Activated CD4-positive, alpha-beta T cell treated with anti-CD3 and anti-CD28 coated beads, Interleukin-2, amount 10 ng/mL, durations not matched to agents 24 days and 14 days (primary cell): ENCODE measurements at regions not wholly inside any gene's neighbourhood (a gene's known extent, or its start where the extent isn't known, plus 50 kb on each side); places are given as distances from the start of the nearest gene placed in this dataset.

Experiments used
- DNase-seq: peaks from one replicate; pipeline ENCODE4 v3.0.0; 2022
- H3K27ac Mint-ChIP-seq: one replicate; pipeline ENCODE4 v1.8.0; 2022; ENCODE audit warnings: mild to moderate bottlenecking, mixed read lengths
- H3K27me3 Mint-ChIP-seq: one replicate; pipeline ENCODE4 v1.8.0; 2022; ENCODE audit warnings: mixed read lengths
- H3K36me3 Mint-ChIP-seq: one replicate; pipeline ENCODE4 v1.8.0; 2022; ENCODE audit warnings: low read depth, mild to moderate bottlenecking, mixed read lengths
- H3K4me1 Mint-ChIP-seq: one replicate; pipeline ENCODE4 v1.8.0; 2021; ENCODE audit warnings: mixed read lengths
- H3K4me3 Mint-ChIP-seq: one replicate; pipeline ENCODE4 v1.8.0; 2022; ENCODE audit warnings: mild to moderate bottlenecking, moderate library complexity, mixed read lengths
- H3K9me3 Mint-ChIP-seq: one replicate; pipeline ENCODE4 v1.8.0; 2021; ENCODE audit warnings: mixed read lengths
- intact Hi-C: fragments of 100-400 bp; cut with micrococcal nuclease; formaldehyde crosslinking; loops from one replicate; pipeline ENCODE4 v1.15.1; 2023

DNA sequence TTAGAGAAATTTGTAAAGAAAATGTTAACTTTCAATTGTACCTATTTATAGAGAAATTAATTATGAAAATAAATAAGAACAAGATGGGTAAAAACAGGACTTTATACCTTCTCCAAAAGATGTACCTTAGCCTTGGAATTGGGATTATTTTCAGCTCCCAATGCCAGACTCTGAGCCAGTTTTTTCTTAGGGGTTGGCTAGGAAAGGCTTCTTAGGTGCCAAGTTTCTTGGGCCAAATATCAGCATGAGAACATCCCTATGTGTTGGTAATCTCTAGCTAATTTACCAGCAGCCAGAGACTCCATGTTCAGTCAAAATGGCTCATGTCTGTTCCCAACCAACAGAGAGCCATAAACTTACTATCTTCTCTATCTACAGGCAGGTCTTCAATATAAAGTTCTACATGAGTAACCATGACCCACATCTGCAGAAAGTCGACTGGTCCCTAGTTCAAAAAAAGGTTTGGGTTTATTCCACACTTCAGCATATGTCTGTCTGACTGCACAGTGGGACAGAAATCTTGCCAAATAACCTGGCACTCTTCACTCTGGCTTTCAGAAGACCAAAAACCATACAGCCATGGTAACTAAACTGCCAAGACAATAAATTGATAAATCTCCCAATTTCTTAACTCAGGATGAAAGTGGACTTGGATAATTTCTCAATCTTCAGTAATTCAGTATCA is 380.5 kb upstream of the RASGEF1B start:
- intact Hi-C loops = no loop called here
- DNase-seq = no peak
- Mint-ChIP-seq H3K36me3 (no peaks in the 10 kb centered on the region), H3K4me1 (peaks cover 6% of the 10 kb centered on the region), H3K27ac (no peak overlapping the region), H3K9me3 (peaks cover 9% of the 10 kb centered on the region), H3K4me3 (no peak overlapping the region), H3K27me3 (no peaks in the 10 kb centered on the region)

DNA sequence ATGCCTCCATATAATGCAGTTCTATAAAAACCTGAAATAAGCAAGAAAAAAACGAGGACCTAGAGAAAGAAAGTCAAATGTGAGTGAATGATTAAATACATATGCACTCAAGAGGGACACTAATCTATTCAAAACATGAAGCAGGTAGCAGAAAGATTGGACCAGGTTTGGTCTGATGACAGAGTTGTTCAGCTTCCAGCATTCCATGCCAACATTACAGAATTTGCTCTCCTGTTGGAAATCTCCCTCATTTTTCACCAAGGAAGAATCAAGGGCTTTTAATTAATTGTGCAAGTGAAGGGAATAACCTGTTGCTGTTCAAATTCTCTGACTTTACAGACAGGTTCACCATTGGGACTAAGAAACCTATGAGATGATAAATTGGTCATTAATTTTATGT is 379.0 kb upstream of the RASGEF1B start:
- Mint-ChIP-seq H3K4me1 (peaks cover 6% of the 10 kb centered on the region), H3K9me3 (peaks cover 9% of the 10 kb centered on the region), H3K36me3 (no peaks in the 10 kb centered on the region), H3K27me3 (no peaks in the 10 kb centered on the region), H3K27ac (no peak overlapping the region), H3K4me3 (no peak overlapping the region)
- no peak for DNase-seq
- intact Hi-C loops = no loop called here

DNA sequence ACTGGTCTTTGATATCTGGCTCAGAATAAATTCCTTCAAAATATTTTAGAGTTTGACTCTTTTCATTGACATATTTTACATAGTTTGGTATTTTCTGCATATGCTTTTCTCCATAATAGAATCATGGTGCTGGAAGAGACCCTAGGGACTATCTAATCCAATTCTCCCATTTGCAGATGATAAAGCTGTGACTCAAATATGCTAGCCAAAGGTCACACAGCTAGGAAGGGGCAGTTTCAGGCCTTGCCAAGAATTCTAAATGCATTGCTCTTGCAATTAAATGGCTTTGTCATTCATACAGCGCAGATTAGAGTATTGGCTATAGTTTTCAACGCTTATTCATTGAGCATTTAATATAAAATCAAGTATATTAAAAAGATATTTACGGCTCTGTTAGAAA is 374.1 kb upstream of the RASGEF1B start:
- H3K4me3 Mint-ChIP-seq = no peak overlapping the region
- H3K27ac Mint-ChIP-seq = no peak overlapping the region
- no peaks in the 10 kb centered on the region for H3K4me1 Mint-ChIP-seq
- intact Hi-C loops = loop anchor here (2.0 to 10.0 kb wide), 2 partner anchors 17 to 359 kb away; no protein-coding TSS in a partner anchor
- no peaks in the 10 kb centered on the region for H3K9me3 Mint-ChIP-seq
- H3K36me3 Mint-ChIP-seq = no peaks in the 10 kb centered on the region
- no peaks in the 10 kb centered on the region for H3K27me3 Mint-ChIP-seq
- no peak for DNase-seq

DNA sequence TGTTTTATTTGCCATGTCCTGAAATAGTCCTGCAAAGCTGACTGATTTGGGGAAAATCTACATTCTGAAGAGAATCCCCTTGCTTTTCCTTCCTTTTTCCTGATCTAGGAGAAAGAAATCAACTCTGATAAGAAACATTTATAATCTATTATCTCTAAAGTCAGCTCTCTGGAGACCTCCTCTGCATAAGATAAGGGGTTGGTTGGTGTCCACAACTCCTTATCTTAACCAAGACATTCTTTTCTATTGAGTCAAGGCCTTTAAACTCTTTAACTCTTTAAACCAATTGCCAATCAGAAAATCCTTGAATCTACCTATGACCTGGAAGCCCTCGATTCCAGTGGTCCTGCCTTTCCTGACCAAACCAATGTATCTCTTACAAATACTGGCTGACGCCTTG is 373.6 kb upstream of the RASGEF1B start:
- Mint-ChIP-seq H3K27ac (no peak overlapping the region), H3K9me3 (no peaks in the 10 kb centered on the region), H3K4me1 (no peaks in the 10 kb centered on the region), H3K36me3 (no peaks in the 10 kb centered on the region), H3K27me3 (no peaks in the 10 kb centered on the region), H3K4me3 (no peak overlapping the region)
- intact Hi-C loops = loop anchor here (2.0 to 10.0 kb wide), 2 partner anchors 16 to 360 kb away; no protein-coding TSS in a partner anchor
- DNase-seq = no peak

DNA sequence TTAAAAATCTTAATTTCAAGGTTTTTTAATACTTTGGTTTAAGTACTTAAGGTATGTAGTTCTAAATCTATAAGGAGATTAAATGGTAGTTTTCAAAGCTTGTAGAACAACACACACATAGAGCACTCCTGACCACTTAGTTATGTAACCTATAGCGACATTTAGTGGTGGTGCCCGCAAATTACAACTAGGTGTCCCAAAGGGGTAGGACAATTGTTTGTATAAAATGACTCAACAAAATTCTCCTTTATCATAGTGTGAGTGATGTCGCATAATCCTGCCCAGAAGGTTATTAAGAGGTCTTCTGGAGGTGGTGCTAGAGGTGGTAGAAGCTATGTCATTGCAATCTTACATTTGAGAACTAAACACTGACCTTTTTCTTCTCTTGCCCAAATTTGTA is 373.0 kb upstream of the RASGEF1B start:
- Mint-ChIP-seq H3K27ac (no peak overlapping the region), H3K27me3 (no peaks in the 10 kb centered on the region), H3K36me3 (no peaks in the 10 kb centered on the region), H3K4me1 (peaks cover 4% of the 10 kb centered on the region), H3K9me3 (no peaks in the 10 kb centered on the region), H3K4me3 (no peak overlapping the region)
- peak; percentile 90 for DNase-seq
- intact Hi-C loops = loop anchor here (1.0 to 10.0 kb wide), 8 partner anchors 16 to 438 kb away; partner anchors contain the start of gene RASGEF1B

DNA sequence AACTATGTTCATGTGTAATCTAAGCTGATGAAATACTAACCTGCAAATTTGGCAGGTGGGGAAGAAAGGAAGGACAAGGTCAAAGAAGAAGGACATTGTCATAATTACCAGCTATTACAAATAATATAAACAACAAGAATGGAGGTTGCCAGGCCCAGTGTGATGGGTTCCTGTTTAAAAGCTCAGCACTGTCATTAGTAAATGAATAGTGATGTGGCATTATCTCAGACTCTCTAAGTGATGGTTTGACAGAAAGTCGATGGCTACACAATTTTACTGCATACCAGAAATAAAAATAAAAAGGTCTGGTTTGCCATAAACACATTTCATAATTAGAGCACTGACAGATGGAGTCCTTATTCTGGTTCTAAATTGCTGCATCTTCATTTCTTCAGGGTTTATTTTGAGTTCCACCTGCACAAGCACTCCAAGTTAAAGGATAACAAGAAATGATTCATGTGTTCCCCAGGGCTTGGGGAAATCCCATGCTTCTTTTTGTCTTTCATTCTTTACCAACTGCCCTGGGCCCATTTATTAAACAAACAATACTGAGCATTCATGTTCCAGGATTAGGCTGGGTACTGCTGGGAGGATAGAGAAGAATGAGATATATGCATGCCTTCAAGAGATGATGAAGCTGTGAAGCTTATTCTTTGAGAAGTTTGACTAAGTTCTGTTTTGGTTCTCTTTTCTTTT is 367.8 kb upstream of the RASGEF1B start:
- no peak for DNase-seq
- Mint-ChIP-seq H3K27me3 (no peaks in the 10 kb centered on the region), H3K9me3 (no peaks in the 10 kb centered on the region), H3K4me3 (no peak overlapping the region), H3K27ac (no peak overlapping the region), H3K36me3 (no peaks in the 10 kb centered on the region), H3K4me1 (peaks cover 6% of the 10 kb centered on the region)
- intact Hi-C loops = loop anchor here (5.0 to 10.0 kb wide), 4 partner anchors 112 to 365 kb away; no protein-coding TSS in a partner anchor

DNA sequence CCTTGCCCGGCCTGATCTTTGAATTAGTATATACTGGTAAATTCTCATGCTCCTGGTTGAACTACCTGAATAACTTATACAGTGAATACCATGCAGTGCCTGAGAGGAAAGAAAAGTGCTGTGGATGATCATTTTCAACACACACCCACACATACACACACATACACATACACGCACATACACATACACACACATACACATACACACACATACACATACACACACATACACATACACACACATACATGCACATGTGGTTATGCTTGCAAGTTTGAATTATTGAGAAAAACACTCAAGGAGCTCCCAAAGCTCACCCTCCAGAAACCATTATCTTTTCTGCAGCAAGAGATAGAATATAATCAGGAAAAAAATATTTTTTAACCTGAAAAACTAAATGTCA is 366.9 kb upstream of the RASGEF1B start:
- H3K27ac Mint-ChIP-seq = no peak overlapping the region
- H3K4me1 Mint-ChIP-seq = peaks cover 6% of the 10 kb centered on the region
- H3K4me3 Mint-ChIP-seq = no peak overlapping the region
- intact Hi-C loops = no loop called here
- no peaks in the 10 kb centered on the region for H3K9me3 Mint-ChIP-seq
- H3K27me3 Mint-ChIP-seq = no peaks in the 10 kb centered on the region
- no peak for DNase-seq
- no peaks in the 10 kb centered on the region for H3K36me3 Mint-ChIP-seq

DNA sequence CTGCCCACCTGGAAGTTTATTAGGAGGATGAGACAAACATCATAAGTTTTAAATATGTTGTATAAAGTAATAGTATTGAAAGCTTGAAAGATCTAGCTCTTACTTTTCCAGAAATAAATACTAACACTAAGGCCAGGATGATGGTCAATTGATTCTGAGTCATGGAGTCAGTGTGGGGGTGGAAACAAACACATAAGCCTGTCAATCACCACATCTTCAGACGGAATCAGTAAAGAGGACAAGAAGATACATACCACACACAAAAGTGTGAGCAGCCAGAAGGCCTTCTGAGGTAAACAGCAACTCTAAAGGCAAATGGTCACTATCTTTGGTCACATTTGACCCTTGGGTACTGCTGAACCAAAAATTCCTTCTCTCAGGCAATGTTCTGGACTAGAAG is 365.0 kb upstream of the RASGEF1B start:
- Mint-ChIP-seq H3K4me1 (peaks cover 6% of the 10 kb centered on the region), H3K36me3 (no peaks in the 10 kb centered on the region), H3K27ac (no peak overlapping the region), H3K4me3 (no peak overlapping the region), H3K27me3 (no peaks in the 10 kb centered on the region), H3K9me3 (no peaks in the 10 kb centered on the region)
- intact Hi-C loops = no loop called here
- DNase-seq = no peak

DNA sequence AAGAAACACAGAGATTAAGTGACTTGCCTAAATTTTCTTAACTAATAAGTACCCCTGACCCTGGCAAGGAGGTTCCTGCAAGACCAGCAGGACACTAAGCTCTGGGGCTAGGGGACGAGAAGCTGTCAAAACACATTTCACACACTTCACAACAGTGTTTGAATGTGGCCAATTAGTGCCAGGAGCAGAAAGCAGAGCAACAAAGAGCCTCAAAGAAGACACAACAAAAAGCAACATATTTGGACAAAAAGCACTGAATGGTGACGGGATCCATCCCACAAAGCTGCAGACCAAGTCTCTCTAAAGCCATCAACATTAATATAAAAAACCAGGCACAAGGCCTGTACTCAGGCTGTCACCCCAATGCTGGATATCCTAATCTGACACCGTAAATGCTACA is 361.9 kb upstream of the RASGEF1B start:
- intact Hi-C loops = no loop called here
- H3K36me3 Mint-ChIP-seq = peaks cover 2% of the 10 kb centered on the region
- no peaks in the 10 kb centered on the region for H3K9me3 Mint-ChIP-seq
- no peak for DNase-seq
- no peak overlapping the region for H3K4me3 Mint-ChIP-seq
- no peaks in the 10 kb centered on the region for H3K27me3 Mint-ChIP-seq
- no peak overlapping the region for H3K27ac Mint-ChIP-seq
- H3K4me1 Mint-ChIP-seq = no peaks in the 10 kb centered on the region

DNA sequence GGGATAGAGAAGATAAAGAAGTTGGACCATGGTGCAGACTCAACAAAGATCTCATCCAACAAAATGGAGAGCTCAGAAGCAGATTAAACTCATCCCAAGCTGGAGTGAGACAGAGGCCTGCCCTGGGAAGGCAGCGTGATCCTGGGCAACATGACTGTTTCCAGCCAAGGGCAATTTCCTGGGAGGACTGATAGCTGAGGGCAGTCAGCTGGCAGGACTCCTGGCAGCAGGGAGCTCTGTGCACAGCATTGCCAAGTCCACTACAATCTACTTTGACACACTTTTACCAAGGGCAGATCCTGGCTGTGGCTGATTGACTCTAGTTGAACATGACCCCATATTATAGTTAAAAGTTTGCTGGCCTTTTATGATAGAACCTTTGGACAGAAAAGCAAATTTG is 357.3 kb upstream of the RASGEF1B start:
- no peak overlapping the region for H3K27ac Mint-ChIP-seq
- no peak overlapping the region for H3K4me3 Mint-ChIP-seq

DNA sequence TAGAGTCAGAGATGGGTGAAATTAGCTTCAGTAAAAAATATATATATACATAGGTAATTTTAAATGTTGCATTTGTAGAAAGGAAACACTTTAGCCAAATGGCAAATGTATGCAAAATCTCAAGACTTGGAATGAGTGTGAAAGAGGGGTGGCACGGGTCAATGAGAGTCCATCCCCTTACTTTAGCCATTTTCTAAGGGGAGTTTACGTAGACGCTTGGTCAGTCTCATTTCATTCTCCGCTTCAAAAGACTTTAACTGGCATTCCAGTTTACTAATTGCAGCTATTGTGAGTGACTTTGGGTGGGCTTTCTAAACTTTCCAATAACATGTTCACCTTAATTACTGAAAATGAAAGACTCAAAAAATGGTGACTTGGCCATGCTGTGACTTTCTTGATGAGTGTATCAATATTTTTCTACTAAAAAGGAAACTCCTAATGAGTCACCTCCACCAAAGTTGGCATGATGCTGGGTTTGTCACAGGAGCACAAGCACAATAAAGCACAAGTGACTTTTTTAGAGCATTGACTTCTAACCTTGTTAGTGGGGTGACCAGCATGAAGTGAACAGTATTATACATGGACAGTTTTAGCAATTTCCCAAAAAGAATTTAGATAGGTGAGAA is 356.0 kb upstream of the RASGEF1B start:
- peaks cover 3% of the 10 kb centered on the region for H3K9me3 Mint-ChIP-seq
- H3K4me1 Mint-ChIP-seq = peaks cover 9% of the 10 kb centered on the region
- no peak for DNase-seq
- H3K27me3 Mint-ChIP-seq = no peaks in the 10 kb centered on the region
- peaks cover 2% of the 10 kb centered on the region for H3K36me3 Mint-ChIP-seq
- H3K4me3 Mint-ChIP-seq = no peak overlapping the region
- intact Hi-C loops = loop anchor here (1.0 to 10.0 kb wide), 5 partner anchors 17 to 405 kb away; no protein-coding TSS in a partner anchor
- H3K27ac Mint-ChIP-seq = peak overlapping the region; percentile 71

More for the DNA sequence above, 357.3 kb upstream of the RASGEF1B start:
- no peak for DNase-seq
- Mint-ChIP-seq H3K36me3 (peaks cover 2% of the 10 kb centered on the region), H3K9me3 (peaks cover 3% of the 10 kb centered on the region), H3K4me1 (peaks cover 9% of the 10 kb centered on the region), H3K27me3 (no peaks in the 10 kb centered on the region)
- intact Hi-C loops = loop anchor here (1.0 to 10.0 kb wide), 5 partner anchors 16 to 407 kb away; no protein-coding TSS in a partner anchor

DNA sequence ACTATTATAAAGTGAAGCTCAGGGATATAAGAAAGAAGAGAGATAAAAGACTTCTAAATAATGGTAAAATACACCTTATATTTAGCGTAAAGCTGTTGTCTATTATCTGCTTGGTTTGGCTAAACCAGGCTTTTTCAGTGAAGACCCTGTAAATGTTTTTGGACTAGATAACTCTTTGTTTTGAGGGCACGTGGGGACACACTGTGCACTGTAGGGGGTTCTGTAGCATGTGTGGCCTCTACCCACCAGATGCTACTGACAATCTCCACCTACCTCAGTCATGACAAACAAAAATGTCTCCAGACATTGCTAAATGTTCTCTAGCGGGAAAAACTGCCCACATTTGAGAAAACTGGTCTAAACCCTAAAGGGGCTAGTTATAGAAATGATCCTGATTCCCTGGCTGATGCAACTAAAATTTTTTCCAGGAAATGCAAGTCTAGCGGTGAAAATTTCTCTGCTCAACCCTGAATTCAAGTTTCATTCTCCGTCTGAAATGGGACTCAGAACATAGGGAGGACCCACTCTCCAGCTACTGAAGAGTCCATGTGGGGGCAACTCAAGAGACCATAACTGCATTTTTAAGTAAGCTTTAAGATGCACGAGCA is 355.2 kb upstream of the RASGEF1B start:
- Mint-ChIP-seq H3K36me3 (peaks cover 2% of the 10 kb centered on the region), H3K9me3 (peaks cover 3% of the 10 kb centered on the region), H3K27ac (peak overlapping the region; percentile 66), H3K27me3 (no peaks in the 10 kb centered on the region), H3K4me3 (no peak overlapping the region), H3K4me1 (peaks cover 9% of the 10 kb centered on the region)
- intact Hi-C loops = loop anchor here (5.0 to 10.0 kb wide), 3 partner anchors 102 to 405 kb away; no protein-coding TSS in a partner anchor
- DNase-seq = no peak

DNA sequence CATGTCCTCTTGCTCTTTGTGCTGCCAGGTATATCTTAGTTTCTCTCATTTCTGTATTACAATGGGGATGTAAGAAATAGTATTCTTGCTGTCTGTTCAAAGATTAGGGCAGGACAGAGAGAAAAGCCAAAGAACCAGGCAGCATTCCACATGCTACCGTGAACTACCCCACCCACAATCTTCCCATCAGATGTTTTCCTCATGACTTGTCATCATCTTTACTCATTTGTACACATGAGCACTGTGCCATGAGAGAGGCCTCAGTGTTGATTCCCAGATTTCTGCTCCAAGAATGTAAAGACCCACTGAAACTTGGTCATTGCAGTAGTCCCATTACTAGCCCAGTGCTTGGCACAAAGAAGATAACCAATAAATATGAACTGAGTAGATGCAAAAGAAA is 354.6 kb upstream of the RASGEF1B start:
- H3K36me3 Mint-ChIP-seq = peaks cover 2% of the 10 kb centered on the region

More for the DNA sequence above, 354.6 kb upstream of the RASGEF1B start:
- H3K4me3 Mint-ChIP-seq = no peak overlapping the region
- DNase-seq = no peak
- H3K4me1 Mint-ChIP-seq = peaks cover 9% of the 10 kb centered on the region
- peaks cover 3% of the 10 kb centered on the region for H3K9me3 Mint-ChIP-seq
- H3K27me3 Mint-ChIP-seq = no peaks in the 10 kb centered on the region
- no peak overlapping the region for H3K27ac Mint-ChIP-seq
- intact Hi-C loops = loop anchor here (5.0 to 10.0 kb wide), 3 partner anchors 102 to 404 kb away; no protein-coding TSS in a partner anchor
